ENCODE measurements at regions not wholly inside any gene's neighbourhood (a gene's known extent, or its start where the extent isn't known, plus 50 kb on each side); places are given as distances from the start of the nearest gene placed in this dataset.

GRCh38 chr11:130692220-130692619 lies 224.1 kb downstream of the SNX19 start:
- H3K27me3 ChIP-seq (ENCODE audit: insufficient read depth, low read length), result no peaks in the 10 kb centered on the region
- no peak overlapping the region for H2BK120ac ChIP-seq (ENCODE audit: low read depth, low read length, poor library complexity, severe bottlenecking)
- H2BK20ac ChIP-seq (ENCODE audit: low read depth, low read length, poor library complexity, severe bottlenecking), result no peak overlapping the region
- no peak for TF ChIP-seq CTCF (conservative IDR thresholded peaks at IDR 0.05)
- H4K8ac ChIP-seq (replicated peaks; ENCODE audit: insufficient read length, low read depth, low read length), result no peak overlapping the region
- no peak for DNase-seq
- no peaks in the 10 kb centered on the region for H3K4me1 Mint-ChIP-seq
- no peaks in the 10 kb centered on the region for H3K79me2 ChIP-seq (ENCODE audit: insufficient read depth, low read length)
- H3K56ac ChIP-seq (ENCODE audit: insufficient read length, low read depth, low read length), result no peak overlapping the region
- no peak overlapping the region for H2BK5ac ChIP-seq (ENCODE audit: insufficient read length, low read length)
- no peak overlapping the region for H4K5ac ChIP-seq (ENCODE audit: insufficient read length, low read depth, low read length)
- no peaks in the 10 kb centered on the region; a peak in 1 of 5 replicates for H3K9me3 Mint-ChIP-seq
- no peaks in the 10 kb centered on the region for H3K23me2 ChIP-seq (ENCODE audit: insufficient read length, low read depth, low read length, poor library complexity, severe bottlenecking)
- no peak overlapping the region for H3K23ac ChIP-seq (ENCODE audit: insufficient read length, low read depth, low read length)
- no peak overlapping the region for H3K27ac ChIP-seq (ENCODE audit: insufficient read length, low read depth, low read length)
- no peak overlapping the region for H3T11ph ChIP-seq (ENCODE audit: low read length)
- H4K91ac ChIP-seq (ENCODE audit: insufficient read length, low read depth, low read length), result no peak overlapping the region
- no peak overlapping the region for H3K9ac ChIP-seq (ENCODE audit: extremely low read depth, insufficient read length, low read length)
- H3K9me3 ChIP-seq (ENCODE audit: control insufficient read depth, low read depth, low read length), result no peaks in the 10 kb centered on the region
- H2AK5ac ChIP-seq (ENCODE audit: insufficient read length, low read length), result no peak overlapping the region
- H3K79me1 ChIP-seq (ENCODE audit: insufficient read depth, low read depth, low read length, poor library complexity, severe bottlenecking), result no peaks in the 10 kb centered on the region
- no CpG with 5 or more reads among the region's 4 CpGs for WGBS (ENCODE audit: extremely low coverage, insufficient read length, low lambda C conversion rate)
- no peak overlapping the region for H3K18ac ChIP-seq (ENCODE audit: insufficient read length, low read depth, low read length)
- no peak overlapping the region for H3K14ac ChIP-seq (ENCODE audit: insufficient read depth, low read length)
- no peaks in the 10 kb centered on the region for H3K4me1 ChIP-seq (ENCODE audit: insufficient read depth, low read length)
- H3K4ac ChIP-seq (ENCODE audit: low read depth, low read length), result no peak overlapping the region
- H3K36me3 Mint-ChIP-seq (ENCODE audit: insufficient read depth in 1 of 3, low read depth in 3 of 3), result no peaks in the 10 kb centered on the region; a peak in 1 of 7 replicates
- H2BK15ac ChIP-seq (ENCODE audit: low read depth, low read length), result no peak overlapping the region
- H3K4me2 ChIP-seq (ENCODE audit: insufficient read depth, insufficient read length, low read length), result no peak overlapping the region
- no peak overlapping the region for H2AFZ ChIP-seq (ENCODE audit: low read length)
- no peak overlapping the region for H2BK12ac ChIP-seq (ENCODE audit: insufficient read length, low read depth, low read length)
- no peaks in the 10 kb centered on the region for H4K20me1 ChIP-seq (ENCODE audit: control insufficient read depth, insufficient read depth, insufficient read length)
- no peak overlapping the region for H3K4me3 Mint-ChIP-seq
- peaks cover 1% of the 10 kb centered on the region; the same call in 1 of the 2 replicates for H3K27me3 Mint-ChIP-seq (ENCODE audit: low read depth)
- no peak overlapping the region for H3K27ac Mint-ChIP-seq

All from H9 (cell line).